ENCODE measurements at regions not wholly inside any gene's neighbourhood (a gene's known extent, or its start where the extent isn't known, plus 50 kb on each side); places are given as distances from the start of the nearest gene placed in this dataset.

GRCh38 chr15:62491642-62492041, 326.6 kb upstream of the C2CD4B start:
- Histone ChIP-seq H3K4me3 (ENCODE audit: low read length) (no peak overlapping the region), H3K27me3 (ENCODE audit: control insufficient read depth in 2 of 2, insufficient read depth in 2 of 2, low read length in 2 of 2) (no peaks in the 10 kb centered on the region), H3K27ac (ENCODE audit: low read depth, low read length) (no peak overlapping the region), H3K9me3 (ENCODE audit: control insufficient read depth in 2 of 3, low read length in 3 of 3) (no peaks in the 10 kb centered on the region), H3K4me1 (ENCODE audit: control insufficient read depth in 2 of 2, insufficient read depth in 2 of 2, low read length in 2 of 2) (no peaks in the 10 kb centered on the region), H3K36me3 (ENCODE audit: control insufficient read depth in 2 of 3, insufficient read depth in 3 of 3, low read length in 3 of 3) (no peaks in the 10 kb centered on the region)
- DNase-seq (no peak), ATAC-seq (no peak)
- no peaks in the 10 kb centered on the region for H3K36me3 Mint-ChIP-seq
- intact Hi-C loops (cut with micrococcal nuclease) = no loop called here
- no peaks in the 10 kb centered on the region for H3K4me1 Mint-ChIP-seq
- no peak overlapping the region for H3K4me3 Mint-ChIP-seq
- POLR2A ChIA-PET = no interaction called here
- no peak overlapping the region for H3K27ac Mint-ChIP-seq
- CTCF ChIA-PET = interaction anchor here (0.7 kb wide), 1 partner anchor 91 kb away, joined by 4 read pairs; no protein-coding TSS in a partner anchor
- peaks cover 0 to 17% (median 0%) of the 10 kb centered on the region in 5 donors for H3K27me3 Mint-ChIP-seq
- peaks cover 0 to 3% (median 0%) of the 10 kb centered on the region in 11 donors for H3K9me3 Mint-ChIP-seq

GRCh38 chr15:62492900-62493299, 327.8 kb upstream of the C2CD4B start:
- intact Hi-C loops (cut with micrococcal nuclease) = no loop called here
- Mint-ChIP-seq H3K4me1 (no peaks in the 10 kb centered on the region), H3K4me3 (no peak overlapping the region), H3K36me3 (no peaks in the 10 kb centered on the region), H3K27me3 (peaks cover 0 to 17% (median 0%) of the 10 kb centered on the region in 5 donors), H3K27ac (no peak overlapping the region), H3K9me3 (peaks cover 0 to 3% (median 0%) of the 10 kb centered on the region in 11 donors)
- Histone ChIP-seq H3K36me3 (ENCODE audit: control insufficient read depth in 2 of 3, insufficient read depth in 3 of 3, low read length in 3 of 3) (no peaks in the 10 kb centered on the region), H3K27me3 (ENCODE audit: control insufficient read depth in 2 of 2, insufficient read depth in 2 of 2, low read length in 2 of 2) (no peaks in the 10 kb centered on the region), H3K9me3 (ENCODE audit: control insufficient read depth in 2 of 3, low read length in 3 of 3) (no peaks in the 10 kb centered on the region), H3K4me1 (ENCODE audit: control insufficient read depth in 2 of 2, insufficient read depth in 2 of 2, low read length in 2 of 2) (no peaks in the 10 kb centered on the region), H3K4me3 (ENCODE audit: low read length) (no peak overlapping the region), H3K27ac (ENCODE audit: low read depth, low read length) (no peak overlapping the region)
- no peak for DNase-seq
- no peak for ATAC-seq
- ChIA-PET POLR2A (no interaction called here), CTCF (no interaction called here)

DNA sequence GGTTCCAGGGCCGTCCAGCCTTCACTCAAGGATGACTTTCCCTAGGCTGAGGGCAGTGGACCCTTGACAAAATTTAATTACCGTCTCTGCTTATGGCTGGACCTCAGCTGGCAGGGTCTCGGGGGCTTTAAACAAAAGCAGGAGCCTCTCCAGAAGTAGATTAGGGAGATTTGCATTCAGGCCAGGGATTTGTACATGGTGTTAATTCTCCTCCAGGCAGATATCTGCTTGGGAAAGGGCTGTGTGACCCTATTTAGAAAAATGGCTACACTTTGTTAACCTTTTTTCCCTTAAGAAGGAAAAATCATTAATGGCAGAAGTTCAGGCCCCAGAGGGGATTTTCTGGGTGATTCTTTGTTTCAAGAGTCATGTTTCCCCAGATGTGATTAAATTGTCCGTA, 329.1 kb upstream of the C2CD4B start:
- H3K36me3 ChIP-seq (ENCODE audit: control insufficient read depth in 2 of 3, insufficient read depth in 3 of 3, low read length in 3 of 3) = no peaks in the 10 kb centered on the region
- peaks cover 0 to 3% (median 0%) of the 10 kb centered on the region in 11 donors for H3K9me3 Mint-ChIP-seq
- CTCF ChIA-PET = no interaction called here
- no peaks in the 10 kb centered on the region for H3K27me3 ChIP-seq (ENCODE audit: control insufficient read depth in 2 of 2, insufficient read depth in 2 of 2, low read length in 2 of 2)
- intact Hi-C loops (cut with micrococcal nuclease) = no loop called here
- H3K4me1 Mint-ChIP-seq = no peaks in the 10 kb centered on the region
- no peaks in the 10 kb centered on the region for H3K9me3 ChIP-seq (ENCODE audit: control insufficient read depth in 2 of 3, low read length in 3 of 3)
- no peak overlapping the region for H3K4me3 Mint-ChIP-seq
- H3K27ac Mint-ChIP-seq = no peak overlapping the region
- no peaks in the 10 kb centered on the region for H3K4me1 ChIP-seq (ENCODE audit: control insufficient read depth in 2 of 2, insufficient read depth in 2 of 2, low read length in 2 of 2)
- DNase-seq (no peak), ATAC-seq (no peak)
- no peaks in the 10 kb centered on the region for H3K36me3 Mint-ChIP-seq
- peaks cover 0 to 10% (median 0%) of the 10 kb centered on the region in 5 donors for H3K27me3 Mint-ChIP-seq
- H3K4me3 ChIP-seq (ENCODE audit: low read length) = no peak overlapping the region
- POLR2A ChIA-PET = no interaction called here
- no peak overlapping the region for H3K27ac ChIP-seq (ENCODE audit: low read depth, low read length)

GRCh38 chr15:62495670-62496614, 330.9 kb upstream of the C2CD4B start:
- no peak overlapping the region for H3K4me3 ChIP-seq (ENCODE audit: low read length)
- no peaks in the 10 kb centered on the region for H3K9me3 ChIP-seq (ENCODE audit: control insufficient read depth in 2 of 3, low read length in 3 of 3)
- no peaks in the 10 kb centered on the region for H3K27me3 ChIP-seq (ENCODE audit: control insufficient read depth in 2 of 2, insufficient read depth in 2 of 2, low read length in 2 of 2)
- H3K27ac ChIP-seq (ENCODE audit: low read depth, low read length) = no peak overlapping the region
- Mint-ChIP-seq H3K27ac (no peak overlapping the region), H3K4me3 (no peak overlapping the region), H3K27me3 (peaks cover 0 to 6% (median 0%) of the 10 kb centered on the region in 5 donors), H3K9me3 (peaks cover 0 to 3% (median 0%) of the 10 kb centered on the region in 11 donors), H3K4me1 (no peaks in the 10 kb centered on the region), H3K36me3 (no peaks in the 10 kb centered on the region)
- ChIA-PET CTCF (no interaction called here), POLR2A (no interaction called here)
- no peaks in the 10 kb centered on the region for H3K4me1 ChIP-seq (ENCODE audit: control insufficient read depth in 2 of 2, insufficient read depth in 2 of 2, low read length in 2 of 2)
- ATAC-seq (no peak), DNase-seq (no peak)
- H3K36me3 ChIP-seq (ENCODE audit: control insufficient read depth in 2 of 3, insufficient read depth in 3 of 3, low read length in 3 of 3) = no peaks in the 10 kb centered on the region
- intact Hi-C loops (cut with micrococcal nuclease) = no loop called here

DNA sequence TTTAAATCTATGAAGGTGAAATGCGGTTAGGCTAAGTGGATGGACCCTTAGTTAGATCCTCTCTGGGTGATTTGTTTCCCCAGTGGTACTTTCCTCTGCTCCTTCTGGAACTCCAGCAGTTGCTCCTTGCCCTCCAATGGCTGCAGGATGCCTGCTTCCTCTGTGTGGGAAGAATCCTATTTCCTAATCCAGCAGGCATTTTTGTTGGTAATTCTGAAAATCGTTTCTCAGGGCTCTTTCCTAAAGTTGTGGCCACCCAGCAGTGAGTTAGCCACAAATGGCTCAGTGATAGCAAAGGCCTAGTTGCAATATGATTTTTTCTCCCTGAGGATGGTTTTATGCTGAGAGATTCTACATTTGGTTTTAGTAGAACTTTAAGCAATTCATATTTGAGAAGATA, 332.3 kb upstream of the C2CD4B start:
- H3K4me3 Mint-ChIP-seq = no peak overlapping the region
- Histone ChIP-seq H3K27ac (ENCODE audit: low read depth, low read length) (no peak overlapping the region), H3K27me3 (ENCODE audit: control insufficient read depth in 2 of 2, insufficient read depth in 2 of 2, low read length in 2 of 2) (no peaks in the 10 kb centered on the region), H3K4me3 (ENCODE audit: low read length) (no peak overlapping the region), H3K9me3 (ENCODE audit: control insufficient read depth in 2 of 3, low read length in 3 of 3) (no peaks in the 10 kb centered on the region), H3K4me1 (ENCODE audit: control insufficient read depth in 2 of 2, insufficient read depth in 2 of 2, low read length in 2 of 2) (no peaks in the 10 kb centered on the region), H3K36me3 (ENCODE audit: control insufficient read depth in 2 of 3, insufficient read depth in 3 of 3, low read length in 3 of 3) (no peaks in the 10 kb centered on the region)
- ChIA-PET CTCF (no interaction called here), POLR2A (no interaction called here)
- no peak for DNase-seq
- H3K27me3 Mint-ChIP-seq = peaks cover 0 to 6% (median 0%) of the 10 kb centered on the region in 5 donors
- no peak overlapping the region for H3K27ac Mint-ChIP-seq
- H3K36me3 Mint-ChIP-seq = no peaks in the 10 kb centered on the region
- peaks cover 0 to 3% (median 0%) of the 10 kb centered on the region in 11 donors for H3K9me3 Mint-ChIP-seq
- intact Hi-C loops (cut with micrococcal nuclease) = no loop called here
- no peak for ATAC-seq
- no peaks in the 10 kb centered on the region for H3K4me1 Mint-ChIP-seq

GRCh38 chr15:62498278-62498677, 333.2 kb upstream of the C2CD4B start:
- Histone ChIP-seq H3K27ac (ENCODE audit: low read depth, low read length) (no peak overlapping the region), H3K9me3 (ENCODE audit: control insufficient read depth in 2 of 3, low read length in 3 of 3) (no peaks in the 10 kb centered on the region), H3K4me1 (ENCODE audit: control insufficient read depth in 2 of 2, insufficient read depth in 2 of 2, low read length in 2 of 2) (no peaks in the 10 kb centered on the region), H3K4me3 (ENCODE audit: low read length) (no peak overlapping the region), H3K36me3 (ENCODE audit: control insufficient read depth in 2 of 3, insufficient read depth in 3 of 3, low read length in 3 of 3) (no peaks in the 10 kb centered on the region), H3K27me3 (ENCODE audit: control insufficient read depth in 2 of 2, insufficient read depth in 2 of 2, low read length in 2 of 2) (no peaks in the 10 kb centered on the region)
- Mint-ChIP-seq H3K27me3 (peaks cover 0 to 6% (median 0%) of the 10 kb centered on the region in 5 donors), H3K4me1 (no peaks in the 10 kb centered on the region), H3K27ac (no peak overlapping the region), H3K9me3 (peaks cover 0 to 2% (median 0%) of the 10 kb centered on the region in 11 donors), H3K36me3 (no peaks in the 10 kb centered on the region), H3K4me3 (no peak overlapping the region)
- DNase-seq (no peak), ATAC-seq (no peak)
- POLR2A ChIA-PET = no interaction called here
- intact Hi-C loops (cut with micrococcal nuclease) = no loop called here
- CTCF ChIA-PET = no interaction called here

DNA sequence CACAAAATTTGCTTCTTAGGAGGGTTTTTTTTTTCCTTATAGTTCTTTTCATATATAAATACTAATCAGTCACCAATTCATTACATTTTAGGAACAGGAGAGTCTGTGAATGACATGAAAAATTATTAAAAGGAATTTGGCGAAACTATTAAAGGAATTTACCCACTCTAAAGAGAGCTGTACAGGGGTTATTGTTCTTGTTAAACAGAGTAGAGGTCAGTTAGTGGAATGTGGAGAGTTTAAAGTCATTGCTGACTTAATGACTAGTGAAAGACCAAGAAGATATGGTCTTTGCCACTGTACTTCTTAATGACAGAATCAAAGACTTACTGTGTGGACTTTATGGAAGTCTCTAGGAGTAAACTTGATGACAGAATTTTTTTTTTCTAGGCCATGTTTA, 333.6 kb upstream of the C2CD4B start:
- peaks cover 0 to 2% (median 0%) of the 10 kb centered on the region in 11 donors for H3K9me3 Mint-ChIP-seq
- peaks cover 0 to 4% (median 0%) of the 10 kb centered on the region in 5 donors for H3K27me3 Mint-ChIP-seq
- Histone ChIP-seq H3K9me3 (ENCODE audit: control insufficient read depth in 2 of 3, low read length in 3 of 3) (no peaks in the 10 kb centered on the region), H3K36me3 (ENCODE audit: control insufficient read depth in 2 of 3, insufficient read depth in 3 of 3, low read length in 3 of 3) (no peaks in the 10 kb centered on the region), H3K4me1 (ENCODE audit: control insufficient read depth in 2 of 2, insufficient read depth in 2 of 2, low read length in 2 of 2) (no peaks in the 10 kb centered on the region), H3K4me3 (ENCODE audit: low read length) (no peak overlapping the region), H3K27ac (ENCODE audit: low read depth, low read length) (no peak overlapping the region), H3K27me3 (ENCODE audit: control insufficient read depth in 2 of 2, insufficient read depth in 2 of 2, low read length in 2 of 2) (no peaks in the 10 kb centered on the region)
- ATAC-seq (no peak), DNase-seq (no peak)
- H3K27ac Mint-ChIP-seq = no peak overlapping the region
- ChIA-PET POLR2A (no interaction called here), CTCF (no interaction called here)
- no peaks in the 10 kb centered on the region for H3K36me3 Mint-ChIP-seq
- H3K4me1 Mint-ChIP-seq = no peaks in the 10 kb centered on the region
- intact Hi-C loops (cut with micrococcal nuclease) = no loop called here
- no peak overlapping the region for H3K4me3 Mint-ChIP-seq

All from naive thymus-derived CD4-positive, alpha-beta T cell (primary cell).